ENCODE measurements at regions not wholly inside any gene's neighbourhood (a gene's known extent, or its start where the extent isn't known, plus 50 kb on each side); places are given as distances from the start of the nearest gene placed in this dataset.

- Mint-ChIP-seq H3K9me3 (ENCODE audit: unreplicated experiment) (no peaks in the 10 kb centered on the region), H3K27me3 (ENCODE audit: insufficient read depth, unreplicated experiment) (no peaks in the 10 kb centered on the region), H3K4me1 (ENCODE audit: low read depth, unreplicated experiment) (no peaks in the 10 kb centered on the region), H3K36me3 (ENCODE audit: insufficient read depth, unreplicated experiment) (no peaks in the 10 kb centered on the region), H3K4me3 (ENCODE audit: unreplicated experiment) (no peak overlapping the region), H3K27ac (ENCODE audit: unreplicated experiment) (no peak overlapping the region)
- intact Hi-C loops (cut with micrococcal nuclease; ENCODE audit: unreplicated experiment) = no loop called here
- Histone ChIP-seq H3K9me3 (no peaks in the 10 kb centered on the region), H3K36me3 (ENCODE audit: control insufficient read depth, insufficient read depth, low read length) (no peaks in the 10 kb centered on the region), H3K27me3 (replicated peaks; ENCODE audit: control insufficient read depth, insufficient read depth, low read length) (no peaks in the 10 kb centered on the region), H3K4me1 (no peaks in the 10 kb centered on the region), H3K4me3 (ENCODE audit: low read depth, low read length) (no peak overlapping the region)
- DNase-seq = no peak
- TF ChIP-seq CTCF (IDR thresholded peaks at IDR 0.05; ENCODE audit: insufficient read depth in 1 of 2, low read depth in 1 of 2, low read length in 1 of 2, severe bottlenecking in 1 of 2, unreplicated experiment in 1 of 2) = no peak
- ChIA-PET CTCF (no interaction called here), POLR2A (no interaction called here)
- no TSS peak for BruUV-seq (replicated peaks)
These were observed 822.8 kb upstream of the C9orf72 start for GRCh38 chr9:28396058-28396457.

GRCh38 chr9:28407351-28407750 is 834.1 kb upstream of the C9orf72 start:
- Histone ChIP-seq H3K27me3 (replicated peaks; ENCODE audit: control insufficient read depth, insufficient read depth, low read length) (no peaks in the 10 kb centered on the region), H3K4me3 (ENCODE audit: low read depth, low read length) (no peak overlapping the region), H3K4me1 (no peaks in the 10 kb centered on the region), H3K9me3 (no peaks in the 10 kb centered on the region), H3K36me3 (ENCODE audit: control insufficient read depth, insufficient read depth, low read length) (no peaks in the 10 kb centered on the region)
- no peak overlapping the region for H3K4me3 Mint-ChIP-seq (ENCODE audit: unreplicated experiment)
- no peak overlapping the region for H3K27ac Mint-ChIP-seq (ENCODE audit: unreplicated experiment)
- no peak for DNase-seq
- H3K27me3 Mint-ChIP-seq (ENCODE audit: insufficient read depth, unreplicated experiment) = peaks cover 6% of the 10 kb centered on the region
- no peaks in the 10 kb centered on the region for H3K9me3 Mint-ChIP-seq (ENCODE audit: unreplicated experiment)
- H3K4me1 Mint-ChIP-seq (ENCODE audit: low read depth, unreplicated experiment) = no peaks in the 10 kb centered on the region
- CTCF ChIA-PET = no interaction called here
- intact Hi-C loops (cut with micrococcal nuclease; ENCODE audit: unreplicated experiment) = no loop called here
- H3K36me3 Mint-ChIP-seq (ENCODE audit: insufficient read depth, unreplicated experiment) = no peaks in the 10 kb centered on the region
- BruUV-seq (replicated peaks) = no TSS peak
- POLR2A ChIA-PET = no interaction called here
- no peak for TF ChIP-seq CTCF (IDR thresholded peaks at IDR 0.05; ENCODE audit: insufficient read depth in 1 of 2, low read depth in 1 of 2, low read length in 1 of 2, severe bottlenecking in 1 of 2, unreplicated experiment in 1 of 2)

- intact Hi-C loops (cut with micrococcal nuclease; ENCODE audit: unreplicated experiment) = no loop called here
- Histone ChIP-seq H3K36me3 (ENCODE audit: control insufficient read depth, insufficient read depth, low read length) (no peaks in the 10 kb centered on the region), H3K9me3 (no peaks in the 10 kb centered on the region), H3K27me3 (replicated peaks; ENCODE audit: control insufficient read depth, insufficient read depth, low read length) (no peaks in the 10 kb centered on the region), H3K4me3 (ENCODE audit: low read depth, low read length) (no peak overlapping the region), H3K4me1 (no peaks in the 10 kb centered on the region)
- no peak for TF ChIP-seq CTCF (IDR thresholded peaks at IDR 0.05; ENCODE audit: insufficient read depth in 1 of 2, low read depth in 1 of 2, low read length in 1 of 2, severe bottlenecking in 1 of 2, unreplicated experiment in 1 of 2)
- ChIA-PET CTCF (no interaction called here), POLR2A (no interaction called here)
- Mint-ChIP-seq H3K9me3 (ENCODE audit: unreplicated experiment) (no peaks in the 10 kb centered on the region), H3K27me3 (ENCODE audit: insufficient read depth, unreplicated experiment) (peaks cover 3% of the 10 kb centered on the region), H3K36me3 (ENCODE audit: insufficient read depth, unreplicated experiment) (no peaks in the 10 kb centered on the region), H3K4me3 (ENCODE audit: unreplicated experiment) (no peak overlapping the region), H3K27ac (ENCODE audit: unreplicated experiment) (no peak overlapping the region), H3K4me1 (ENCODE audit: low read depth, unreplicated experiment) (no peaks in the 10 kb centered on the region)
- DNase-seq = no peak
- no TSS peak for BruUV-seq (replicated peaks)
These were observed 836.6 kb upstream of the C9orf72 start for GRCh38 chr9:28409919-28410318.
